Stimulated activated naive CD8-positive, alpha-beta T cell treated with anti-CD3 and anti-CD28 coated beads, Interleukin-15, amount 100 ng/mL, for 72 hours (primary cell): ENCODE measurements at regions not wholly inside any gene's neighbourhood (a gene's known extent, or its start where the extent isn't known, plus 50 kb on each side); places are given as distances from the start of the nearest gene placed in this dataset.
"Not testable (repeated sequence)": the region's sequence is repeated elsewhere in the genome, so short reads cannot be mapped to it uniquely, and the experiment has no call there.

Experiments
- ATAC-seq: fragments of 150-1000 bp; cut with Tn5 transposase; 2 replicates; pipeline ENCODE4 v1.10.0; 2021; ENCODE audit warnings: mild to moderate bottlenecking, moderate library complexity
- DNase-seq, 2 donors: peaks; one replicate each; pipeline ENCODE4 v3.0.0; 2021 to 2022
- H3K27ac Mint-ChIP-seq, 2 donors: one replicate each; pipeline ENCODE4 v1.8.0; 2022; ENCODE audit warnings: mild to moderate bottlenecking in 2 of 2, mixed read lengths in 2 of 2, moderate library complexity in 2 of 2
- H3K27me3 Mint-ChIP-seq: one replicate; pipeline ENCODE4 v1.8.0; 2022; ENCODE audit warnings: mixed read lengths
- H3K4me1 Mint-ChIP-seq: one replicate; pipeline ENCODE4 v1.8.0; 2022; ENCODE audit warnings: mild to moderate bottlenecking, mixed read lengths
- H3K4me3 Mint-ChIP-seq, 2 donors: one replicate each; pipeline ENCODE4 v1.8.0; 2022; ENCODE audit warnings: mild to moderate bottlenecking in 2 of 2, mixed read lengths in 2 of 2, moderate library complexity in 1 of 2
- H3K9me3 Mint-ChIP-seq, 2 donors: one replicate each; pipeline ENCODE4 v1.8.0; 2022; ENCODE audit warnings: mixed read lengths in 2 of 2

- peaks cover 0 to 14% of the 10 kb centered on the region in 2 donors for H3K9me3 Mint-ChIP-seq
These were observed 74.9 kb downstream of the ACKR3 start for GRCh38 chr2:236644502-236644911.

GRCh38 chr2:236645141-236645540, 75.5 kb downstream of the ACKR3 start:
- Mint-ChIP-seq H3K27me3 (peaks cover 65% of the 10 kb centered on the region), H3K9me3 (peaks cover 5 to 14% of the 10 kb centered on the region in 2 donors)
- ATAC-seq, H3K4me3 Mint-ChIP-seq, H3K27ac Mint-ChIP-seq, DNase-seq, H3K4me1 Mint-ChIP-seq: not testable (repeated sequence)

More at GRCh38 chr2:236644502-236644911, 74.9 kb downstream of the ACKR3 start:
- DNase-seq (no peak), ATAC-seq (peak; percentile 59)
- Mint-ChIP-seq H3K4me1 (peaks cover 6% of the 10 kb centered on the region), H3K4me3 (no peak overlapping the region), H3K27ac (peak overlapping the region in 1 of 2 donors; percentile 85), H3K27me3 (peaks cover 62% of the 10 kb centered on the region)

DNA sequence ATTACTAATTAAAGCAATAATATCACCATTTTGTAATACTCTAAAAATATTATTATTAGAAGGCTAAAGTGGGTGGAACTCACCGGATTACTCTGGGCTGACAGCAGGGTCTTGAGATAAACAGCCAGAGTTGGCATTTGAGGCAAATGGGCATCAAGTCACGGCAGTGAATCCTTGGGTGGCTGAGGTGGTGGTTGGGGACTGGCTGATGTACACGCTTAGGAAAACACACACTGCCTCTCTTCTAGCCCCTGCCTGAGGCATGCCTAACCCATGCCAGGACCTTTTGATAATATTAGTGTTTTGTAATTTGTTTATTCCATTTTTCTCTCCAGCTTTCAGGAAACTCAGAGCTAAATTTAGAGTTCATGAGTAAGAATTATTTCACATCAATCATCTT, 76.8 kb downstream of the ACKR3 start:
- no peak for DNase-seq
- Mint-ChIP-seq H3K4me1 (peaks cover 6% of the 10 kb centered on the region), H3K9me3 (peaks cover 5 to 7% of the 10 kb centered on the region in 2 donors), H3K27me3 (peaks cover 63% of the 10 kb centered on the region), H3K27ac (no peak overlapping the region), H3K4me3 (no peak overlapping the region)
- ATAC-seq, result no peak

- ATAC-seq (no peak), DNase-seq (no peak)
- Mint-ChIP-seq H3K4me3 (no peak overlapping the region), H3K9me3 (peaks cover 5 to 7% of the 10 kb centered on the region in 2 donors), H3K4me1 (peaks cover 6% of the 10 kb centered on the region), H3K27ac (no peak overlapping the region), H3K27me3 (peaks cover 63% of the 10 kb centered on the region)
These were observed 77.2 kb downstream of the ACKR3 start for GRCh38 chr2:236646871-236647270.

- H3K9me3 Mint-ChIP-seq, result peaks cover 5 to 7% of the 10 kb centered on the region in 2 donors
- ATAC-seq (no peak), DNase-seq (no peak)
- H3K27ac Mint-ChIP-seq, result no peak overlapping the region
- peaks cover 57% of the 10 kb centered on the region for H3K27me3 Mint-ChIP-seq
- H3K4me1 Mint-ChIP-seq, result peaks cover 6% of the 10 kb centered on the region
- no peak overlapping the region for H3K4me3 Mint-ChIP-seq
These were observed 78.0 kb downstream of the ACKR3 start for GRCh38 chr2:236647621-236648020.

- Mint-ChIP-seq H3K4me3 (no peak overlapping the region), H3K4me1 (no peaks in the 10 kb centered on the region), H3K27ac (no peak overlapping the region), H3K9me3 (peaks cover 0 to 5% of the 10 kb centered on the region in 2 donors), H3K27me3 (peaks cover 52% of the 10 kb centered on the region)
- no peak for ATAC-seq
- DNase-seq, result no peak
These were observed 84.2 kb downstream of the ACKR3 start for GRCh38 chr2:236653863-236654262.

DNA sequence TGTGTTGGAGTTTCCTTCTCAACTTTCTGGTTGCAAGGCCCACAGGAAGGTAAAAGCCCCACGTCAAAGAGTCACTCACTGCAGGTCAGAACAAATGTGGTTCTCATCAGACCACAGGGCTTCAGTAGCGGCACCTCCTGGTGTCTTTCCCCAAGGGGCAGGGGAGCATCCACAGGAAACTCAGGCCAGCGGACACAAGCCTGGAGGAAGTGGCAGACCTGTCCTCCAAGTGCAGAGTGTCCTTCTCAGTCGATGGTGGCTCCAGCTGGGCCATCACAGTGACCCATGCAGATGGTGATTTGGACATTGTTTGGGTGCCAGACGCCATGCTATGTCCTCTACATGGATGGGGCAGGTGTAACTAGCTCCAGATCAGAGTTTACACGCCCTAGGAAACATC, 84.9 kb downstream of the ACKR3 start:
- ATAC-seq (no peak), DNase-seq (no peak)
- Mint-ChIP-seq H3K4me1 (no peaks in the 10 kb centered on the region), H3K27ac (no peak overlapping the region), H3K27me3 (peaks cover 57% of the 10 kb centered on the region), H3K4me3 (no peak overlapping the region), H3K9me3 (peaks cover 0 to 5% of the 10 kb centered on the region in 2 donors)

DNA sequence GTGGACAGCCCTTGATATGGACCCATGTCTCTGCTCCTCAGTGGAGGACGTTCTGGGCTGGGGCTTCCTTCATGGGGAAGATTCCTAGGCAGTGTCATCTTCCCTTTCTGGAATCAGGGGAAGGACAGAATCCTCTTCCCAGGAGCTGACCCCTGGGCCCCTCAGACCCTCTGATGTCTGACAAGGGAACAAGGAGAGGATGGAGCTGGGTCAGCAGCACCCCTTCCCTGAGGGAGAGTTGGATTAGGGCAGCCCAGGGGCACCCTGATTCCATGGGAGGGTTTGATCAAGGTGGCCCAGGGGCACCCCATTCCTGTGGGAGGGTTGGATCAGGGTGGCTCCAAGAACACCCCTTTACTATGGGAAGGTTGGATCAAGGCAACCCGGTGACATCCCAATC, 86.5 kb downstream of the ACKR3 start:
- Mint-ChIP-seq H3K4me3 (no peak overlapping the region), H3K27me3 (peaks cover 51% of the 10 kb centered on the region), H3K4me1 (no peaks in the 10 kb centered on the region), H3K27ac (no peak overlapping the region), H3K9me3 (no peaks in the 10 kb centered on the region)
- ATAC-seq (no peak), DNase-seq (no peak)

GRCh38 chr2:236656721-236657120, 87.1 kb downstream of the ACKR3 start:
- no peak overlapping the region for H3K4me3 Mint-ChIP-seq
- ATAC-seq, result no peak
- no peak for DNase-seq
- H3K27me3 Mint-ChIP-seq, result peaks cover 45% of the 10 kb centered on the region
- H3K4me1 Mint-ChIP-seq, result no peaks in the 10 kb centered on the region
- H3K27ac Mint-ChIP-seq, result no peak overlapping the region
- no peaks in the 10 kb centered on the region for H3K9me3 Mint-ChIP-seq

DNA sequence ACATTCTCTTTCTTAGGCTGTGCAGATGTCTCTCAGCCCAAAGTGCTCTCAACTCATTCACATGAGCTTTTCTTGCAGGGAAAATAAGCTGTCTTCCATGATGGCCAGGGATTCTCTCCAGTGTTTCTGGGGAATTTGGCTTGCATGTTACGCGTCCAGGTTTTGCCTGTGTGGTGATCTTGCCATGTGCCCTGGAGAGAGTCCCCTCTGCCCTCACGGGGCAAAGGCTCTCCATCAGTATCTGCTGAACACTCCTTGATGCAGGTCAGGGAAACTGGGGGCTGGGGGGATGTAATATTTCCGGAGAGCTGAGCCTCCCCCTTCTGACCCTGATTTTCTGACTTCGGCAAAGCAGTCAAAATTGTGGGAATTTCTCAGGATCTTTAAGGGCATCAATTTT, 87.6 kb downstream of the ACKR3 start:
- H3K27me3 Mint-ChIP-seq, result peaks cover 46% of the 10 kb centered on the region
- H3K27ac Mint-ChIP-seq, result no peak overlapping the region
- ATAC-seq (no peak), DNase-seq (no peak)
- H3K9me3 Mint-ChIP-seq, result no peaks in the 10 kb centered on the region
- no peaks in the 10 kb centered on the region for H3K4me1 Mint-ChIP-seq
- no peak overlapping the region for H3K4me3 Mint-ChIP-seq

- no peak for DNase-seq
- no peak overlapping the region for H3K27ac Mint-ChIP-seq
- H3K4me1 Mint-ChIP-seq, result no peaks in the 10 kb centered on the region
- no peak overlapping the region for H3K4me3 Mint-ChIP-seq
- ATAC-seq, result no peak
- no peaks in the 10 kb centered on the region for H3K9me3 Mint-ChIP-seq
- peaks cover 50% of the 10 kb centered on the region for H3K27me3 Mint-ChIP-seq
These were observed 88.2 kb downstream of the ACKR3 start for GRCh38 chr2:236657801-236658200.

DNA sequence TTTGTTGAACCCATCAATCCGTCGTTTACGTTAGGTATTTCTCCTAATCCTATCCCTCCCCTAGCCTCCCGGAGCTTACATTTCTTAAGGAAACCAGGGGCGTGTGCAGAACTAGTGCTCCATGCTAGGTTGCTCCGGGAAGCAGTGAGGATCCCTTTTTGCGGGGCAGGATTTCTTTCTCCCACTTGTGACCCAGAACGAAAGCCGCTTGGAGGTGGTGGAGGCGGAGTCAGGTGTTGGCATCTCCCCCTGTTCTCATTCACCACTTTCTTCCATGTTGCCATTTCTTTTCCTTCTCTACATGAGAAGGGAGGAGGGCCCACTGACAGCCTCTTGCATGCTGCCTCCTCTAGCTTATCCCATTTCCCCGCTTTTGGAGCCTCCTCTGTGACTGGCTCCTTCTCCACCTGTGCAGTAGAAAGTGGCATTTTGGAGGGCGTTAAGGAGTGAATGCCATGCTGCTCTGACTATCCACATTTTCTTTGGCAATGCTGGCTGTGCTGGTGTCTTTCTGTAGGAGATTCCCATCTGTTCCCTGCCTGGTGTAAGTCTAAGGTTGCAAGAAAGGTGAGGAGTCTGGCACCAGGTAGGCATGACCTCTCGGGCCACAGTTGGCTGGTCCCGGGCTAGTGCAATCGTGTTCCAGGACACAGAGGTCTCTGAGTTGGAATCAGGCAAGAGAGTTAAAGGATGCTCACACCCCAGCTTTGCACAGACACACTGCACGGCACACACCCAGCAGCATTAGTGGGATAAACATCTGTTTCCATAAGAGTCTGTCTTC, 89.5 kb downstream of the ACKR3 start:
- Mint-ChIP-seq H3K27ac (no peak overlapping the region), H3K9me3 (no peaks in the 10 kb centered on the region), H3K4me3 (no peak overlapping the region), H3K27me3 (peaks cover 46% of the 10 kb centered on the region), H3K4me1 (no peaks in the 10 kb centered on the region)
- no peak for ATAC-seq
- no peak for DNase-seq

DNA sequence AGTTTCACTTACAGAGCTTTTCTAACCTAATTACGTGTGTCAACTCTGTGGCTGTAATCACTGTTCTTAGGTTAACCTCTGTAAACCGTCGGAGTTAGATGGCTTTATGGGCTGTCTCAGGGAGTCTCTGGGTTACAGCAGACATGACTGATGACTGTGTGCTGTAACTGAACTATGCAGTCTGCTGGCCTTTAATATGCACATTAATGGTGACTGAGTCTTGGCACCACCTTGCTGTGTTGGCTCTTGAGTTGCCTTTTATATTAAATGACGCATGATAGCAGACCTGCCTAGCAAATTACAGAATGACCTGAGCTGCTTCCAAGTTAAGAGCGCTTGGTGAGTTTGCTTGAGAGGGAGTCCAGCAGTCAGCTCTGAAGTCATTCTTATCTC, 90.1 kb downstream of the ACKR3 start:
- Mint-ChIP-seq H3K27me3 (peaks cover 46% of the 10 kb centered on the region), H3K4me3 (no peak overlapping the region), H3K27ac (no peak overlapping the region), H3K4me1 (no peaks in the 10 kb centered on the region), H3K9me3 (no peaks in the 10 kb centered on the region)
- ATAC-seq (no peak), DNase-seq (no peak)

DNA sequence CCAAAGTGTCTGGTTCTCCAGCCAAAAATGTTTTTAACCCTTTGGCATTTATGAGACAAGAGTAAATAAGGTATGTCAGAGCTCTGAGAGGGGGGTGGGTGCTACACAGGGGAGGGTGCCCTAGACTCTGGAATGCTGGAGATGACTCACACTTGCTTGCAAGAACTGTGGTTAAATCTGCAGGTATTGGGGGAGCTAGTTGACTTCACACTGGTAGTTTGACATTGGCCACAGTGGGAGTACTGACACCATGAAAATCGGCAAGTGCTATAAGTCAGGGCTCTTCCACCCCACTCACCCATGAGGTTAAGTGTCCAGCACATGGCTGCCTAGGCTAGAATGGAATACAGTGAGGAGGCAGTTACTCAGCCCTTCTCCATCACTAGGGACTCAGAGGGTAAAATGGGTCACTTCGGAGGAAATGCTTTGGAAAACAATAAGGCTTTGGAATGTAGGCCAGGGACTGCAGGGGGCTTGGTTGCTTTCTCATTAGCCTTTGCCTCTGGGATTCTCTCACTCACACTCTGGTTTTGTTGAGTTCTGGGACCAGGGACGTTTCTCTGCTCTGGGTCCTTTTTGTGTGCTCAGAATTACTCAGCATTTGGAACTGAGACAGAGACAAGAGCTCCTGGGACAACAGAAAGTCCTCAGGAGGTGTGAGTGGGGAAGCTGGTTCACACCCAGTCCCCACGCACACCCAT, 91.6 kb downstream of the ACKR3 start:
- peaks cover under 1 to 5% of the 10 kb centered on the region in 2 donors for H3K9me3 Mint-ChIP-seq
- H3K27me3 Mint-ChIP-seq, result peaks cover 42% of the 10 kb centered on the region
- no peak overlapping the region for H3K4me3 Mint-ChIP-seq
- DNase-seq (no peak), ATAC-seq (no peak)
- H3K4me1 Mint-ChIP-seq, result no peaks in the 10 kb centered on the region
- peak overlapping the region in 1 of 2 donors; percentile 13 for H3K27ac Mint-ChIP-seq

DNA sequence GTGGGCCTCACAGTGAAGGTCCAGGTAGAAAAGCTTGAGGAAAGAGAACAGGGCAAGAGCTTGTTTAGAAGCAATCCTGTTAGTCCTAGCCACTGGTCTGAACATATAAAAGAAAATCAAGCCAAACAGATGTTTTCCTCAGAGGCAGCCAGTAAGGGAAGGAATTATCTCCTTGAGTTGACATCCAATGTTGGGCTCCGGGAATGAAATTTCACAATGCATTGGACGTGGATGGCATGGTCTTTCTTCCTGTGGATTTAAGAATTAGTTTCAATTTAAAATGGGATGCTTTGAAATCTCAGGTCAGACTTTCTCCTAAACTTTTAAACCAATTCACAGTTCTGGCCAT, 92.1 kb downstream of the ACKR3 start:
- no peaks in the 10 kb centered on the region for H3K4me1 Mint-ChIP-seq
- peaks cover 38% of the 10 kb centered on the region for H3K27me3 Mint-ChIP-seq
- no peak overlapping the region for H3K4me3 Mint-ChIP-seq
- peaks cover 4 to 10% of the 10 kb centered on the region in 2 donors for H3K9me3 Mint-ChIP-seq
- no peak for DNase-seq
- no peak overlapping the region for H3K27ac Mint-ChIP-seq
- ATAC-seq, result no peak
